ENCODE measurements at regions not wholly inside any gene's neighbourhood (a gene's known extent, or its start where the extent isn't known, plus 50 kb on each side); places are given as distances from the start of the nearest gene placed in this dataset.
"Not testable (repeated sequence)": the region's sequence is repeated elsewhere in the genome, so short reads cannot be mapped to it uniquely, and the experiment has no call there.

- DNase-seq: no peak
Observed at GRCh38 chr1:178644308-178645120, 80.5 kb upstream of the RALGPS2 start.

GRCh38 chr1:178645157-178645807, 79.8 kb upstream of the RALGPS2 start:
- DNase-seq: no peak

- no peak for DNase-seq
Observed at GRCh38 chr1:178645808-178646200, 79.2 kb upstream of the RALGPS2 start.

GRCh38 chr1:178646821-178647220, 78.2 kb upstream of the RALGPS2 start:
- no peak for DNase-seq

- no peak for DNase-seq
Observed at GRCh38 chr1:178648151-178648550, 76.9 kb upstream of the RALGPS2 start.

- DNase-seq: no peak
Observed at GRCh38 chr1:178649582-178650350, 75.3 kb upstream of the RALGPS2 start.

DNA sequence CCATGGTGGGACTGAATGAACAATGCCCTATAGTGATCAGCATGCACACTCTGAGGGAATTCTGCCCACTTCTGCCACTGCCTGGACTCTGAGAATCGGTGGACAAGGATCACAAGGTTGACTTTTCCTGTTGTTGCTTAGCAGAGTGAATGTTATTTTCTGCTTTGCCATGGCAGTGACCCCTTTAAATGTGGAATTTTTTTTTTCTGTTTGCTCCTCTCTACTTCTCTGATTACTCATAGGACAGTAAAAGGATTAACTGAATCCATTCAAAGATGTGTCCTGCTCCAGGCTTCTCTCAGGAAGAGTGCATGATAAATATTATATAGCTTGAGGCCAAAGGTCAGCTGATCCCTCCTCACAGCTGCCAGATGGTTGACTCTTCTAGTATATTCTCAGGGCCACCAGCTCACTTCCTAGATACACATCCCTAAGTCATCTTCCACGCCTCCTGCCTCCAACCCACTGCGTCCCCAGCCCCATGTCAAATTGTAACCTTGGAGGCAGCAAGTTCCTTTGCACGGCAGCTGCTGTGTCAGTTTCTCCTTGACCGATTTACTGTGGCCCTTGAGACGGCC, 74.0 kb upstream of the RALGPS2 start:
- DNase-seq: no peak

DNA sequence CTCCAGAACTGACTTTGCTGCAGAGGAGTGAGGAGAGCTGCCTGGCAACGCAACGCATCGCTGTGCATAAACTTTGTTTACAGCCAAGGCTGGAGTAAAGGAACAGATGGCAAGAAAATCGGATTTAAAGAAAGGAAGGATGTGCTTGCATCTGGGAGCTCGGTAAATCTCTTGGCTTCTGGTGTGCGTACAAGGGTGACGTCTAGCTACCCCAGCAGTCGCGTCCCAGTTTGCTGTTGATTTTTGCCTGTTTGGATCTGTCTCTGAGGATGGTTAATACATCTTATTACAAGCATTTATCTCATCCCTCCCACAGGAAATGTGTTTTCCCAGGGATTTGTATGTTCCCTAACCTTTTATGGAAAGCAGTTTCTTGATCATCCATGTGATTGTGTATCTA, 73.3 kb upstream of the RALGPS2 start:
- no peak for DNase-seq

DNA sequence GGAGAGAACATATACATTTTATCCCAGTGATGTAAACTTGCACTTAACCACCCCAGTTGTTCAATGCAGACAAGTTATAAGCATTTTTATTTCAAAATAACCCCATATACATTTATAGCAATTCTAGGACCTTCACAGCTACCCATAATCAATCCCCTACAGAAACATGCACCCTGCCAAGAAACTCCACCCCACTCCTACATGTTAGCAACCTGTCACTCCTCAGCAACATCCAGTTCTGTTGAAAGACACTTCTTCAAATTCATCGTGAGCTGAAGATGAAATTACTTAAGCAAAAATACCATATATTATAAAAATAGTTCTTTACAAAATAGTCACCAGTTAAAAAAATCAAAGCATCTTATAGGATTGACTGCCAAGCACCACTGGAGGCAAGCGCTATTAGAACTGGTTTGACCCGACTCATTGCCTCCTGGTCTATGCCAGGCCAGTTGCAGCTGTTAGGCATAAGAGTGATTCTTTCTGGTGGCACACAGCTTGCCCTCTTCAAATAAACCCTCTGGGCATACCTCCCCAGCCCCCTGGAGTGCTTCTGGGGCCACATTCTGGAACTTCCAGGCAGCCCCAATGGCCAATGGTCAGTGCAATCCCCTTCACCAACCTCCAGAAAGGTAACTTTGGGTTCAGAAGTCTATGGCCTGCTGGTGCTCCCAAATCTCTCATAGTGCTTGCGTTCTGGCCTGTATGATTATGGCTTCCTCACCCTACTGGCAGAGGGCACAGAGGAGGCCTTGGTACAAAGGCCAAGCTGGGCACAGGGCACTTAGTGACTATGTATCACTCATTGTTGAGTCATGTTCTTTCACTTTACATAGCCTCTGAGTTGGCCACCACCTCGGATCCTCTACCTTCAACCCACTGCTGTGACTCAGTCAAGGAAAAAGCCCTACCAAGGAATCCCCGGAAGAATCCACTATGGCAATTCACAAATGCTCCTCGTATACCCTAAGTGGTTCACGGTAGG, 72.2 kb upstream of the RALGPS2 start:
- no peak for DNase-seq

DNA sequence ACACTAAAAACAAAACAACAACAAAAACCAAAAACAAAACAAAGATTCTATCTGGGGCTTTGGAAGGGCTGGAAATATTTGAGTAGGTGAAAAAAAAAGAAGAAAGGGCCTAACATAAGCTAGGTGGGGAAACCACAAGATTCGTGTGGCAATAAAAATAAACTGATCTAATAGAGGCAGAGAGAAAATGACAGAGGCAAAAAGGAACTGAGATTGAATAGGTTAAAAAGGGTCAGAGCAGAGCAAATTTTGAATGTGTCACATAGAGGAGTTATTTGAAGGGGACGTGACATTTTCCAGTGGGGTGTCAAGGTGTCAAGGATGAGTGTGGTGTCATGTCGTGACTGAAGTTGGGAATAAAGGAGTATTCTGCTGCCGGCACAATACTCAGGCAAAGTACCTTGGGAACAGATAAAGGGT, 65.2 kb upstream of the RALGPS2 start:
- no peak for DNase-seq

DNA sequence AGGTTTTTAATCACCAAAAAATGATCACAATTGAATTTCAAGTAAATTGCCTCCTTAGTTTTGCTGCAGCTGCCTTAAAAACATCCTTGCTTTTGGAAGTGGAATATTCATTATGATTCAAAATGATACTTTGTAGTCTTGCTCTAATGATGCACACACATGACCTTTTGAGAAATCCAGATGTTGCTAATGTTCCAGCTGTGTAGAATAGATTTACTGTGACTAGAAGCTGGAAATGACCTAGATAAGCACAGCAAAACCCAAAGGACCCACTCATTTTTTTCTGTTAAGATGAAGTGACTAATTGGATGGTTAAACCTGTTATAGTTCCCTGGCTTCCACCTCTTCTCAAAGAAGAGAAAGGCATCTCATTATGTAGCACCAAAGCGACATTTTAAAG, 64.6 kb upstream of the RALGPS2 start:
- no peak for DNase-seq

GRCh38 chr1:178664278-178664677, 60.8 kb upstream of the RALGPS2 start:
- DNase-seq: peak in 1 of 2 donors; percentile 1

GRCh38 chr1:178665579-178665978, 59.5 kb upstream of the RALGPS2 start:
- no peak for DNase-seq

DNA sequence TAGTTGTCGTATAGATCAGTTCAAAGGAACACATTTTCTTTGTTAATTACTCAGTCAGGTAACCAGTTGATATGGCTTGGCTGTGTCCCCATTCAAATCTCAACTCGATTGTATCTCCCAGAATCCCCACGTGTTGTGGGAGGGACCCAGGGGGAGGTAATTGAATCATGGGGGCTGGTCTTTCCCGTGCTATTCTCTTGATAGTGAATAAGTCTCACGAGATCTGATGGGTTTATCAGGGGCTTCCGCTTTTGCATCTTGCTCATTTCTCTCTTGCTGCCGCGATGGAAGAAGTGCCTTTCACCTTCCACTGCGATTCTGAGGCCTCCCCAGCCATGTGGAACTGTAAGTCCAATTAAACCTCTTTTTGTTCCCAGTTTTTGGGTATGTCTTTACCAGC, 58.2 kb upstream of the RALGPS2 start:
- DNase-seq: not testable (repeated sequence)

GRCh38 chr1:178672434-178672833, 52.6 kb upstream of the RALGPS2 start:
- no peak for DNase-seq

GRCh38 chr1:178674559-178674958, 50.5 kb upstream of the RALGPS2 start:
- DNase-seq: not testable (repeated sequence)

Measured in bone marrow (tissue), 2 donors.